Suprapubic skin (tissue), 4 donors: ENCODE measurements at regions not wholly inside any gene's neighbourhood (a gene's known extent, or its start where the extent isn't known, plus 50 kb on each side); places are given as distances from the start of the nearest gene placed in this dataset.

ENCODE experiments used
- DNase-seq, 2 donors: peaks; one replicate each; pipeline ENCODE4 v3.0.0-alpha.2; 2019; ENCODE audit warnings: low spot score in 2 of 2
- H3K27ac ChIP-seq: fragments of 200-600 bp; sonication (generic); one replicate; pipeline ENCODE4 v1.5.1; 2019
- H3K27me3 ChIP-seq: fragments of 200-600 bp; sonication (generic); one replicate; pipeline ENCODE4 v1.5.1; 2019
- H3K36me3 ChIP-seq: fragments of 200-600 bp; sonication (generic); one replicate; pipeline ENCODE4 v1.5.1; 2019
- H3K4me1 ChIP-seq: fragments of 200-600 bp; sonication (generic); one replicate; pipeline ENCODE4 v1.5.1; 2019
- H3K4me3 ChIP-seq: fragments of 200-600 bp; sonication (generic); one replicate; pipeline ENCODE4 v1.5.1; 2019; ENCODE audit warnings: mild to moderate bottlenecking
- H3K9me3 ChIP-seq: fragments of 200-600 bp; sonication (generic); one replicate; pipeline ENCODE4 v1.5.1; 2019
- CTCF ChIP-seq, 2 donors: fragments of 200-600 bp in 1 of 2; fragments of 450-650 bp in 1 of 2; sonication (generic) in 1 of 2; IDR thresholded peaks; one replicate each; pipeline ENCODE4 v1.5.1; 2016 to 2019; ENCODE audit warnings: antibody characterized with exemption in 2 of 2, mild to moderate bottlenecking in 1 of 2, moderate library complexity in 1 of 2
- EP300 ChIP-seq: sonication (generic); formaldehyde crosslinking; IDR thresholded peaks from one replicate; pipeline ENCODE4 v1.6.1; 2017; ENCODE audit warnings: antibody characterized with exemption
- POLR2A ChIP-seq, 2 donors: fragments of 450-650 bp; IDR thresholded peaks; one replicate each; pipeline ENCODE4 v1.6.1; 2017; ENCODE audit warnings: antibody characterized with exemption in 2 of 2, mild to moderate bottlenecking in 2 of 2, moderate library complexity in 2 of 2
- POLR2AphosphoS5 ChIP-seq, 3 donors: sonication (generic); formaldehyde crosslinking; IDR thresholded peaks; one replicate each; pipeline ENCODE4 v1.6.1; 2017; ENCODE audit warnings: antibody characterized with exemption in 3 of 3
- WGBS: methylation state at CpG from one replicate; pipeline ENCODE4 v1.1.5; 2018; 5-methylcytosine and 5-hydroxymethylcytosine counted together

DNA sequence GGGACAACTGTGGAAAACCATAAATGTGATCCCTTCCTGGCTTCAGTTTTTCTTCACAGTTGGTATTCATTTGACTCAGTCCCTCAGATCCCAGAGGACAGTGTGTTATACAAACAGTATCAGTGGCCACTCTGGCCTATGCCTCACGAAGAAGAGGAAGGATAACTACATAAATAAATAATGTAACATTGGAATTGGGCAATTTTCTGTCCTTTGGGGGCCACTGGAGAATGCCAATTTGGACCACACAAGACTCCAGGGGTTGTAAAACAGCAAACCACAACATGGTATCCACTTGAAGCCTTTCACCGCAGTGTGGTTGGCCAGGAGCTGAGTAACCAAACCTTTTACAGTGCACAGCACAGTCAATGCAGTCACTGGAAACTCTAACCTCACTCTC, 1077.0 kb downstream of the ROBO2 start:
- H3K4me3 ChIP-seq = no peak overlapping the region
- no peak for TF ChIP-seq POLR2A (IDR thresholded peaks at IDR 0.05)
- TF ChIP-seq CTCF (IDR thresholded peaks at IDR 0.05) = no peak
- TF ChIP-seq POLR2AphosphoS5 (IDR thresholded peaks at IDR 0.05) = no peak
- H3K36me3 ChIP-seq = no peaks in the 10 kb centered on the region
- no peaks in the 10 kb centered on the region for H3K9me3 ChIP-seq
- WGBS = 80% methylated on average over 2 of the region's 2 CpGs
- H3K4me1 ChIP-seq = peaks cover 7% of the 10 kb centered on the region
- H3K27ac ChIP-seq = no peak overlapping the region
- no peak for DNase-seq
- H3K27me3 ChIP-seq = no peaks in the 10 kb centered on the region

DNA sequence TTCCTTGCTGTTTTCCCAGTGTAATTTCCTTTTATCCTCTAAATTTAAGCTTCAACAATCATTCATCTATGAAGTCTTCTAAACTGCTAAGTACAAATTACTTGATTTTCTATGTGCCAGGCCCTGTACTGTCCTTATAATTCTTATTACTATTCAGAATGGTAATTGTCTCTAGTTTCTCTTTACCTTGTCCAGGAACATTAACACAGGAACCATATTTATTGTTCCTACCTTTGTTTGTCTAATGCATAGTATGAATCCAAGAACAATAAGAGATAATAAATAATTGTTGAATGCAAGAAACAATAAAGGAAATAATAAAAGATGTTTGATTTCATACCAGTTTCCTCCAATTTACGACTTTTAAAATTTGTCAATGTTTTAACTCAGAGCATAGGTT, 1083.2 kb downstream of the ROBO2 start:
- TF ChIP-seq CTCF (IDR thresholded peaks at IDR 0.05) = no peak
- TF ChIP-seq POLR2AphosphoS5 (IDR thresholded peaks at IDR 0.05) = no peak
- no peak for TF ChIP-seq POLR2A (IDR thresholded peaks at IDR 0.05)
- no peak for TF ChIP-seq EP300
- no peaks in the 10 kb centered on the region for H3K9me3 ChIP-seq
- no peak overlapping the region for H3K27ac ChIP-seq
- no peaks in the 10 kb centered on the region for H3K27me3 ChIP-seq
- DNase-seq = no peak
- 97% methylated on average over 1 of the region's 1 CpG for WGBS
- no peaks in the 10 kb centered on the region for H3K4me1 ChIP-seq
- no peak overlapping the region for H3K4me3 ChIP-seq
- no peaks in the 10 kb centered on the region for H3K36me3 ChIP-seq

DNA sequence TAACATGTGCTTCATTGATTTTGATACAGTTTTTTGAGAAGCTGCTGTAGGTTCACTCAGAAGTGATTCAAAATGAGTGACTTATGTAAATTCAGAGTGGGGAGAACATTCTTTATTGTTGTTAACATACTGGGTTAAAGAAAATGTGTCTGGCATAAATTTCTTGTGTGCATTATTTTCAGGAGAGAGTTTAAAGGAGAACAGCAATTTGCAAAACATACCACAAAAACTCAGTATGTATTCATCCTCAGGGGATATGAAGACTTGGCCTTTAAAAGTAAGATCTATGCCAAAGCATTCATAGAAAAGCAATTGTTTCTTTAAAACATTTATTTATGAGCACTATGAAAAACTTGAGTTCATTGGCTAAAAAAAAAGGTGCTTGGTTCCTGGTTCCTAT, 1089.8 kb downstream of the ROBO2 start:
- Histone ChIP-seq H3K27me3 (no peaks in the 10 kb centered on the region), H3K4me1 (no peaks in the 10 kb centered on the region), H3K36me3 (no peaks in the 10 kb centered on the region), H3K4me3 (no peak overlapping the region), H3K9me3 (no peaks in the 10 kb centered on the region), H3K27ac (no peak overlapping the region)
- TF ChIP-seq EP300 (no peak), POLR2A (IDR thresholded peaks at IDR 0.05) (no peak), CTCF (IDR thresholded peaks at IDR 0.05) (no peak), POLR2AphosphoS5 (IDR thresholded peaks at IDR 0.05) (no peak)
- no peak for DNase-seq

DNA sequence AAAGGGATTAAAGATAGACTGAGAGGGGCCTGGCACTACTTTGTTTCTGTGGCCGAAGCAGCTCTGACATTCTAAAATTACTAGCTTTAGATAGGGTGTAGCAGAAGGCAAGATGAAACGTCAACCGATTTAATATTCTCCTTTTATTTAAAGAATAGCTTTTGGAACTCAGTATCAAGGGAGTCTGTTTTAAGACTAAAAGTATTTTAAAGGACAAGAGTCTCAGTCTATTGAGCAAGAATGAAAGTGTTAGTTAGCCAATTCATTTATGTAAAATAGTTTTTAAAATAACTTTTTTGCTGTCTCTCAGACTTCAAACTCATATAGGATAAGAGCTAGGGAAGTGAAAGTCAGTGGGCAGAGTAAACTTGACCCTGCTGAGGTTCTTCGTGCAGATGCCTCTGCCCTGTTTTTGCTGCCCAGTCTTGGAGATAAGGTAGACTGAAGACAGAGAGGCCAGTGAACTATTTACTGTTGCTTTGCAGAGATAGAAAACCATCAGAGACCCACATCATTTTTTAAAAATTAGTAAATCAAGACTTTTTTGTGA, 1090.9 kb downstream of the ROBO2 start:
- no peaks in the 10 kb centered on the region for H3K27me3 ChIP-seq
- WGBS = 86% methylated on average over 4 of the region's 4 CpGs
- no peaks in the 10 kb centered on the region for H3K9me3 ChIP-seq
- no peak for DNase-seq
- H3K27ac ChIP-seq = no peak overlapping the region
- H3K4me3 ChIP-seq = no peak overlapping the region
- no peaks in the 10 kb centered on the region for H3K4me1 ChIP-seq
- TF ChIP-seq CTCF (IDR thresholded peaks at IDR 0.05) (no peak), POLR2AphosphoS5 (IDR thresholded peaks at IDR 0.05) (no peak), POLR2A (IDR thresholded peaks at IDR 0.05) (no peak), EP300 (no peak)
- no peaks in the 10 kb centered on the region for H3K36me3 ChIP-seq

DNA sequence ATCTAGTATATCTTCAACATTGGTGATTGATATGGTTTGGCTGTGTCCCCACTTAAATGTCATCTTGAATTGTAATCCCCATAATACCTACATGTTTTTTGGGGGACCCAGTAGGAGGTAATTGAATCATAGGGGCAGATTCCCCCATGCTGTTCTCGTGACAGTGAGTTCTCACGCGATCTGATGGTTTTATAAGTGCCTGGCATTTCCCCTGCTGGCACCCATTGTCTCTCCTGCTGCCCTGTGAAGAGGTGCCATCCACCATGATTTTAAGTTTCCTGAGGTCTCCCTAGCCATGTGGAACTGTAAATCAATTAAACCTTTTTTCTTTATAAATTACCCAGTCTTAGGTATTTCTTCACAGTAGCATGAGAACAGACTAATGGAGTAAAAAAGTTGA, 1094.6 kb downstream of the ROBO2 start:
- Histone ChIP-seq H3K4me1 (no peaks in the 10 kb centered on the region), H3K9me3 (no peaks in the 10 kb centered on the region), H3K27ac (no peak overlapping the region), H3K4me3 (no peak overlapping the region), H3K36me3 (no peaks in the 10 kb centered on the region), H3K27me3 (no peaks in the 10 kb centered on the region)
- DNase-seq = no peak
- WGBS = 94% methylated on average over 3 of the region's 3 CpGs
- TF ChIP-seq POLR2AphosphoS5 (IDR thresholded peaks at IDR 0.05) (no peak), CTCF (IDR thresholded peaks at IDR 0.05) (no peak), EP300 (no peak), POLR2A (IDR thresholded peaks at IDR 0.05) (no peak)
